Ovary (tissue), 7 donors: ENCODE measurements at regions not wholly inside any gene's neighbourhood (a gene's known extent, or its start where the extent isn't known, plus 50 kb on each side); places are given as distances from the start of the nearest gene placed in this dataset.

Experiments used
- DNase-seq, 5 donors: peaks; one replicate each; pipeline ENCODE4 v3.0.0-alpha.2; 2019 to 2020
- H3K27ac ChIP-seq, 2 donors: fragments of 200-600 bp; one replicate each; pipeline versions ENCODE4 v1.5.1 to v1.8.0; 2019 to 2022
- H3K27me3 ChIP-seq: fragments of 200-600 bp; one replicate; pipeline ENCODE4 v1.8.0; 2022
- H3K36me3 ChIP-seq: fragments of 200-600 bp; sonication (generic); one replicate; pipeline ENCODE4 v1.5.1; 2019
- H3K4me1 ChIP-seq: one replicate; pipeline ENCODE4 v1.8.1; 2013; ENCODE audit warnings: mild to moderate bottlenecking, moderate library complexity; ENCODE audit not compliant: insufficient read depth
- H3K4me3 ChIP-seq: fragments of 200-600 bp; sonication (generic); one replicate; pipeline ENCODE4 v1.5.1; 2017
- H3K9me3 ChIP-seq, 2 donors: fragments of 200-600 bp in 1 of 2; sonication (generic) in 1 of 2; one replicate each; pipeline versions ENCODE4 v1.5.1 to v1.8.1; 2013 to 2019; ENCODE audit warnings: mild to moderate bottlenecking in 1 of 2, moderate library complexity in 1 of 2
- CTCF ChIP-seq, 3 donors: fragments of 450-650 bp in 2 of 3; fragments of 200-600 bp in 1 of 3; IDR thresholded peaks; one replicate each; pipeline versions ENCODE4 v1.5.1 to v1.8.0; 2016 to 2022; ENCODE audit warnings: antibody characterized with exemption in 3 of 3, mild to moderate bottlenecking in 1 of 3
- EP300 ChIP-seq: sonication (generic); formaldehyde crosslinking; IDR thresholded peaks from one replicate; pipeline ENCODE4 v1.6.1; 2017; ENCODE audit warnings: antibody characterized with exemption
- POLR2A ChIP-seq: fragments of 450-650 bp; IDR thresholded peaks from one replicate; pipeline ENCODE4 v1.6.1; 2017; ENCODE audit warnings: antibody characterized with exemption, mild to moderate bottlenecking, moderate library complexity
- whole genome bisulfite sequencing, 3 donors: extraction: QIAGEN DNeasy Blood & Tissue Kit in 1 of 3; methylation state at CpG; one replicate each; pipeline versions ENCODE4 v1.1.5 to v1.1.7; 2013 to 2017; 5-methylcytosine and 5-hydroxymethylcytosine counted together
- intact Hi-C, 4 donors: fragments of 100-400 bp; cut with DNase I; formaldehyde crosslinking; loops; one replicate each; pipeline versions ENCODE4 v1.11.0 to v1.15.1; 2022 to 2023
- donor health status: DM: no; HTN: no; CAD: no; lungs with moderate emphysema.
- donor health status: DM: no; HTN: no; CAD: no.
- donor health status: Bipolar disorder and iron deficiency.
- donor health status: DM: no; HTN: no; CAD: no.
- donor health status: DM: yes; HTN: yes; CAD: no.

- Histone ChIP-seq H3K36me3 (no peaks in the 10 kb centered on the region), H3K27ac (no peak overlapping the region), H3K27me3 (no peaks in the 10 kb centered on the region), H3K4me1 (no peaks in the 10 kb centered on the region), H3K9me3 (no peaks in the 10 kb centered on the region), H3K4me3 (no peak overlapping the region)
- no peak for TF ChIP-seq CTCF (IDR thresholded peaks at IDR 0.05)
- TF ChIP-seq POLR2A: no peak
- no peak for TF ChIP-seq EP300
- intact Hi-C loops: no loop called here
- no peak for DNase-seq
- WGBS, 3 donors: 86 to 92% (median 89%) methylated on average over 2 of the region's 2 CpGs
Measured at GRCh38 chr3:89586256-89586655, 478.8 kb downstream of the EPHA3 start.

GRCh38 chr3:89586676-89587075 is 479.3 kb downstream of the EPHA3 start:
- Histone ChIP-seq H3K27me3 (no peaks in the 10 kb centered on the region), H3K36me3 (no peaks in the 10 kb centered on the region), H3K4me1 (no peaks in the 10 kb centered on the region), H3K27ac (no peak overlapping the region), H3K9me3 (no peaks in the 10 kb centered on the region), H3K4me3 (no peak overlapping the region)
- no peak for TF ChIP-seq POLR2A
- no peak for TF ChIP-seq EP300
- no peak for TF ChIP-seq CTCF (IDR thresholded peaks at IDR 0.05)
- WGBS, 3 donors: 88 to 100% (median 95%) methylated on average over 1 of the region's 1 CpG
- DNase-seq: no peak
- intact Hi-C loops: no loop called here

GRCh38 chr3:89606151-89606550 is 498.7 kb downstream of the EPHA3 start:
- intact Hi-C loops: loop anchor here in 1 of 4 donors (10.0 kb wide), 1 partner anchor 1251 kb away; no protein-coding TSS in a partner anchor
- DNase-seq: no peak
- H3K4me1 ChIP-seq: no peaks in the 10 kb centered on the region
- H3K36me3 ChIP-seq: no peaks in the 10 kb centered on the region
- no peaks in the 10 kb centered on the region for H3K27me3 ChIP-seq
- no peak overlapping the region for H3K4me3 ChIP-seq
- TF ChIP-seq CTCF (IDR thresholded peaks at IDR 0.05) (no peak), EP300 (no peak), POLR2A (no peak)
- no peaks in the 10 kb centered on the region for H3K9me3 ChIP-seq
- WGBS, 3 donors: 32 to 57% (median 55%) methylated on average over 1 of the region's 1 CpG
- H3K27ac ChIP-seq: no peak overlapping the region

GRCh38 chr3:89612027-89612426 is 504.6 kb downstream of the EPHA3 start:
- H3K36me3 ChIP-seq: no peaks in the 10 kb centered on the region
- no peaks in the 10 kb centered on the region for H3K4me1 ChIP-seq
- no peak overlapping the region for H3K27ac ChIP-seq
- 95 to 100% (median 97%) methylated on average over 1 of the region's 1 CpG for WGBS, 3 donors
- H3K4me3 ChIP-seq: no peak overlapping the region
- H3K9me3 ChIP-seq: no peaks in the 10 kb centered on the region
- intact Hi-C loops: no loop called here
- no peak for TF ChIP-seq CTCF (IDR thresholded peaks at IDR 0.05)
- TF ChIP-seq POLR2A: no peak
- no peak for TF ChIP-seq EP300
- H3K27me3 ChIP-seq: no peaks in the 10 kb centered on the region
- no peak for DNase-seq

- WGBS, 3 donors: 74 to 93% (median 79%) methylated on average over 1 of the region's 1 CpG
- Histone ChIP-seq H3K36me3 (no peaks in the 10 kb centered on the region), H3K4me3 (no peak overlapping the region), H3K4me1 (no peaks in the 10 kb centered on the region), H3K27ac (no peak overlapping the region), H3K27me3 (no peaks in the 10 kb centered on the region), H3K9me3 (no peaks in the 10 kb centered on the region)
- TF ChIP-seq POLR2A (no peak), EP300 (no peak), CTCF (IDR thresholded peaks at IDR 0.05) (no peak)
- DNase-seq: no peak
- intact Hi-C loops: no loop called here
Measured at GRCh38 chr3:89613241-89613640, 505.8 kb downstream of the EPHA3 start.
